ENCODE measurements at regions not wholly inside any gene's neighbourhood (a gene's known extent, or its start where the extent isn't known, plus 50 kb on each side); places are given as distances from the start of the nearest gene placed in this dataset.

DNA sequence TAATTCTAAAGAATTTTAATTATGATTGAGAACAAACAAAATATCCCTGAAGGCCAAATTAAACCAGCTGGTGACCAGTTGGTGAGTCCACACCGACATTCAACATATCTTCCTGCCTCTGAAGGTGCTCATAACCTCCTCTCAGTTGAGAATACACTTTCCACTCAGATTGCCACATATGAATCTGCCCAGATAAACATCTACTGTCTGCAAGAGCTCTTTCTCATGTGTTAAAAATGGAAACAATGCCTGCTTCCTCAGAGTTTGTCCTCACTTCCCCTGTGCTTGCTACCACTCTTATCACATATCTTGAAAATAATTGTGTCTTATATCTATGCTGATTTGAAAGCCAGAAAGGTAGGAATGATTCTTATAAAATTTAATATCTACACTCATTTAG lies 177.7 kb upstream of the GULP1 start:
- H3K23me2 ChIP-seq (ENCODE audit: low read depth, low read length) = no peaks in the 10 kb centered on the region
- H2BK120ac ChIP-seq (replicated peaks; ENCODE audit: low read depth, low read length) = no peak overlapping the region
- POLR2A ChIA-PET (ENCODE audit: partially characterized antibody) = no interaction called here
- no peaks in the 10 kb centered on the region for H3K36me3 ChIP-seq (ENCODE audit: control insufficient read depth in 2 of 4, insufficient read depth in 4 of 4, low read length in 3 of 4)
- no peak overlapping the region for H2BK5ac ChIP-seq (ENCODE audit: low read depth, low read length)
- H2BK15ac ChIP-seq (ENCODE audit: low read length) = peak overlapping the region; percentile 40; the same call in 1 of the 2 replicates
- no peak overlapping the region for H2BK20ac ChIP-seq (ENCODE audit: low read length)
- no peak overlapping the region for H3K23ac ChIP-seq (ENCODE audit: insufficient read length)
- FAIRE-seq = no peak
- H3K18ac ChIP-seq (ENCODE audit: extremely low read depth, low read length) = no peak overlapping the region
- H4K20me1 ChIP-seq (replicated peaks in 1 of 2; ENCODE audit: control insufficient read depth in 1 of 2, insufficient read depth in 2 of 2, low read length in 2 of 2) = no peaks in the 10 kb centered on the region
- CTCF ChIA-PET (ENCODE audit: partially characterized antibody) = interaction anchor here (0.5 to 1.5 kb wide), 2 partner anchors 9 to 197 kb away, joined by 3 read pairs; no protein-coding TSS in a partner anchor
- no peak for DNase-seq (ENCODE audit: low read depth in 1 of 2, low spot score in 2 of 2)
- H2AK5ac ChIP-seq (ENCODE audit: low read depth, low read length) = no peak overlapping the region
- no peak overlapping the region for H3K4ac ChIP-seq (replicated peaks; ENCODE audit: insufficient read length, low read depth, low read length)
- no peaks in the 10 kb centered on the region for H3K79me1 ChIP-seq (ENCODE audit: low read depth, low read length)
- H3K4me1 ChIP-seq (replicated peaks in 1 of 4; ENCODE audit: control insufficient read depth in 3 of 4, insufficient read depth in 4 of 4, low read length in 3 of 4) = no peaks in the 10 kb centered on the region
- H3K79me2 ChIP-seq (ENCODE audit: control insufficient read depth in 1 of 2, insufficient read depth in 2 of 2, low read length in 2 of 2) = no peaks in the 10 kb centered on the region
- no peak overlapping the region for H2BK12ac ChIP-seq (ENCODE audit: low read depth, low read length)
- 0 out of 2 replicates have a peak overlapping the region, but pooled peaks have one; percentile 84 for H2AFZ ChIP-seq (ENCODE audit: low read length)
- no peak overlapping the region for H3K27ac ChIP-seq (ENCODE audit: low read depth, low read length)
- no peak overlapping the region for H3K56ac ChIP-seq (replicated peaks; ENCODE audit: insufficient read length, low read depth, low read length)
- 93% methylated on average over 1 of the region's 1 CpG; no CpG with 5 or more reads in 1 of the 2 experiments for WGBS, 2 experiments (ENCODE audit: extremely low coverage in 1 of 2, insufficient coverage in 1 of 2, insufficient read length in 1 of 2, insufficient replicate concordance in 2 of 2, low coverage in 1 of 2, low lambda C conversion rate in 2 of 2, missing lambda C conversion rate in 1 of 2)
- H4K91ac ChIP-seq (replicated peaks; ENCODE audit: insufficient read length, low read length) = no peak overlapping the region
- no peak overlapping the region for H4K8ac ChIP-seq (ENCODE audit: extremely low read depth, insufficient read depth, low read length)
- H3K14ac ChIP-seq (ENCODE audit: insufficient read length) = no peak overlapping the region
- H3K9me3 ChIP-seq (ENCODE audit: insufficient read depth in 2 of 2, low read depth in 1 of 2, low read length in 1 of 2) = no peaks in the 10 kb centered on the region
- H3K4me2 ChIP-seq (ENCODE audit: insufficient read depth in 1 of 2, low read depth in 2 of 2, low read length in 2 of 2) = no peak overlapping the region
- H3K9ac ChIP-seq (replicated peaks in 1 of 4; ENCODE audit: extremely low read depth in 1 of 4, low read depth in 3 of 4, low read length in 3 of 4) = no peak overlapping the region
- H3K27me3 ChIP-seq (replicated peaks in 1 of 4; ENCODE audit: control insufficient read depth in 3 of 4, extremely low read depth in 1 of 4, insufficient read depth in 3 of 4, low read length in 3 of 4) = no peaks in the 10 kb centered on the region
- H4K5ac ChIP-seq (ENCODE audit: insufficient read length, low read depth, low read length) = no peak overlapping the region
- H3K4me3 ChIP-seq (ENCODE audit: extremely low read depth in 1 of 4, insufficient read depth in 2 of 4, low read depth in 3 of 4, low read length in 4 of 4) = no peak overlapping the region
- TF ChIP-seq KDM5A (IDR thresholded peaks at IDR 0.05; ENCODE audit: low read length) (no peak), SIN3A (conservative IDR thresholded peaks at IDR 0.05 in 1 of 2, IDR thresholded peaks at IDR 0.05 in 1 of 2; ENCODE audit: low read depth in 1 of 2, low read length in 2 of 2) (no peak), YY1 (IDR thresholded peaks at IDR 0.05; ENCODE audit: low read depth, low read length) (no peak), MAFK (IDR thresholded peaks at IDR 0.05; ENCODE audit: low read depth, low read length) (no peak), BRCA1 (IDR thresholded peaks at IDR 0.05; ENCODE audit: low read depth, low read length) (no peak), POU5F1 (IDR thresholded peaks at IDR 0.05; ENCODE audit: low read depth, low read length) (no peak), SRF (IDR thresholded peaks at IDR 0.05; ENCODE audit: low read depth, low read length) (no peak), ZNF274 (IDR thresholded peaks at IDR 0.05; ENCODE audit: borderline replicate concordance, extremely low read depth, low read length) (no peak), SIX5 (IDR thresholded peaks at IDR 0.05; ENCODE audit: low read depth, low read length) (no peak), BACH1 (IDR thresholded peaks at IDR 0.05; ENCODE audit: low read length) (no peak)
- TF ChIP-seq, protein P1, sequence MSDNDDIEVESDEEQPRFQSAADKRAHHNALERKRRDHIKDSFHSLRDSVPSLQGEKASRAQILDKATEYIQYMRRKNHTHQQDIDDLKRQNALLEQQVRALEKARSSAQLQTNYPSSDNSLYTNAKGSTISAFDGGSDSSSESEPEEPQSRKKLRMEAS (IDR thresholded peaks at IDR 0.05) = no peak
- TF ChIP-seq, protein P2, sequence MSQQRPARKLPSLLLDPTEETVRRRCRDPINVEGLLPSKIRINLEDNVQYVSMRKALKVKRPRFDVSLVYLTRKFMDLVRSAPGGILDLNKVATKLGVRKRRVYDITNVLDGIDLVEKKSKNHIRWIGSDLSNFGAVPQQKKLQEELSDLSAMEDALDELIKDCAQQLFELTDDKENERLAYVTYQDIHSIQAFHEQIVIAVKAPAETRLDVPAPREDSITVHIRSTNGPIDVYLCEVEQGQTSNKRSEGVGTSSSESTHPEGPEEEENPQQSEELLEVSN (IDR thresholded peaks at IDR 0.05) = no peak

All from H1 (cell line).